ENCODE measurements at regions not wholly inside any gene's neighbourhood (a gene's known extent, or its start where the extent isn't known, plus 50 kb on each side); places are given as distances from the start of the nearest gene placed in this dataset.
"Not testable (repeated sequence)": the region's sequence is repeated elsewhere in the genome, so short reads cannot be mapped to it uniquely, and the experiment has no call there.

DNA sequence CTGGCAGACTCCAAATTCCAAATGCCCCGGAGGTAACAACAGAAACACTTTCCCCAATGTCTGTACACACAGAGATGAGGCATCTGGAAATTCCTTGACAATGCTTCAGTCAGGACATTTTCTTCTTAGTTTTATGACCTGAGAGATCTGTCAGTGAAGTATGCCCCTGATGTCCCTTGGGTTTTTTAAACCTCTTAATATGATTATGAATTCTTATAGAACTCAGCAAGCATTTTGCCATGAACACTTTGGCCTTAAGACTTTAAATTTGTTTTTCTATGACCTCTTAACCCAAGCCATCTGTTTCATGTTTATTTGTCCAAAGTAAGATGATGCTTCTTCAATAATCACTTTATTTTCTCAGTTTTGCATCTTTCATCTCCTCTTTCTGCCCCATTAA is 1206.2 kb downstream of the GATA3 start:
- peak; percentile 11 for DNase-seq (ENCODE audit: low read depth)
- TF ChIP-seq, protein P1, sequence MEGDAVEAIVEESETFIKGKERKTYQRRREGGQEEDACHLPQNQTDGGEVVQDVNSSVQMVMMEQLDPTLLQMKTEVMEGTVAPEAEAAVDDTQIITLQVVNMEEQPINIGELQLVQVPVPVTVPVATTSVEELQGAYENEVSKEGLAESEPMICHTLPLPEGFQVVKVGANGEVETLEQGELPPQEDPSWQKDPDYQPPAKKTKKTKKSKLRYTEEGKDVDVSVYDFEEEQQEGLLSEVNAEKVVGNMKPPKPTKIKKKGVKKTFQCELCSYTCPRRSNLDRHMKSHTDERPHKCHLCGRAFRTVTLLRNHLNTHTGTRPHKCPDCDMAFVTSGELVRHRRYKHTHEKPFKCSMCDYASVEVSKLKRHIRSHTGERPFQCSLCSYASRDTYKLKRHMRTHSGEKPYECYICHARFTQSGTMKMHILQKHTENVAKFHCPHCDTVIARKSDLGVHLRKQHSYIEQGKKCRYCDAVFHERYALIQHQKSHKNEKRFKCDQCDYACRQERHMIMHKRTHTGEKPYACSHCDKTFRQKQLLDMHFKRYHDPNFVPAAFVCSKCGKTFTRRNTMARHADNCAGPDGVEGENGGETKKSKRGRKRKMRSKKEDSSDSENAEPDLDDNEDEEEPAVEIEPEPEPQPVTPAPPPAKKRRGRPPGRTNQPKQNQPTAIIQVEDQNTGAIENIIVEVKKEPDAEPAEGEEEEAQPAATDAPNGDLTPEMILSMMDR (conservative IDR thresholded peaks at IDR 0.05; ENCODE audit: control insufficient read depth, insufficient read depth, low read depth, low read length): no peak
- no peak overlapping the region for H3K4me3 ChIP-seq (ENCODE audit: control insufficient read depth, low read depth, low read length)

DNA sequence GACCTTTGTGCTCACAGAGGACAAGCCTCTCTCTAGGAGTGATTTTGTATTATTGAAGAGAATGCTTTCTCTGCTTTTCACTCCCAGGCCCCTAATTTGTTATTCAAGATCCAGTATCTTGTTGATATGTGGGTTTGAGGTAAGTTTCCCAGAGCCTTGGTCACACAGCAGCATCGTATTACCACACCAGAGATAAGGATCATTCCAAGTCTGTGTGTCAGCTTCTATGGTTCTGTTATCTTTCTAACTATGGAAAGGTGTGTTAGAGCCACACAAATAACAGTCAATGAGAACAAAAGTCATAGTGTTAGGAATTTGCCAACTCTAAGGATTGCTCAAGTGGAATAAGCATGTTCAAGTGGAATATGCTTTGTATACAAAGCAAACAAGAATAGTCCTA is 1208.3 kb downstream of the GATA3 start:
- TF ChIP-seq, protein P1 (conservative IDR thresholded peaks at IDR 0.05; ENCODE audit: control insufficient read depth, insufficient read depth, low read depth, low read length): no peak

DNA sequence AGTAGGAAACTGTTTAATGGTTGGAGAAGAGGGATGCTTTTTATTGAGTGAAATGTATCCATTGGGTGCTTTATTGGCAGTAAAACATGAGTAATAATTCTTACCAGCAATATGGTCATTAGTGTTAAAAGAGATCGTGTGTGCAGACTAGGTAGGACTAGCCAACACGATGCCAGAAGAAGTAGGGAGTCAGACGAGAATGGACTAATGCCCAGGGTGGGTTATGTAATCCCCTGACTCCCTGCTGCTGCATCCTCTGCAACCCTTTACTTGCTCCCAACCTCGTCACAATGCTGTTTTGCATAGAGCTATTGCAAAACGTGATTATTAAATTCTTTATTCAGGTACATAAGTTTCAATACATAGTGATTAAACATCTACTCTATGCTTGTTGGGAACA is 1213.7 kb downstream of the GATA3 start:
- TF ChIP-seq, protein P1 (conservative IDR thresholded peaks at IDR 0.05; ENCODE audit: control insufficient read depth, insufficient read depth, low read depth, low read length): no peak
- no peak for DNase-seq (ENCODE audit: low read depth)
- H3K4me3 ChIP-seq (ENCODE audit: control insufficient read depth, low read depth, low read length): no peak overlapping the region

More for the DNA sequence above, 1208.3 kb downstream of the GATA3 start:
- no peak overlapping the region for H3K4me3 ChIP-seq (ENCODE audit: control insufficient read depth, low read depth, low read length)
- DNase-seq (ENCODE audit: low read depth): no peak

DNA sequence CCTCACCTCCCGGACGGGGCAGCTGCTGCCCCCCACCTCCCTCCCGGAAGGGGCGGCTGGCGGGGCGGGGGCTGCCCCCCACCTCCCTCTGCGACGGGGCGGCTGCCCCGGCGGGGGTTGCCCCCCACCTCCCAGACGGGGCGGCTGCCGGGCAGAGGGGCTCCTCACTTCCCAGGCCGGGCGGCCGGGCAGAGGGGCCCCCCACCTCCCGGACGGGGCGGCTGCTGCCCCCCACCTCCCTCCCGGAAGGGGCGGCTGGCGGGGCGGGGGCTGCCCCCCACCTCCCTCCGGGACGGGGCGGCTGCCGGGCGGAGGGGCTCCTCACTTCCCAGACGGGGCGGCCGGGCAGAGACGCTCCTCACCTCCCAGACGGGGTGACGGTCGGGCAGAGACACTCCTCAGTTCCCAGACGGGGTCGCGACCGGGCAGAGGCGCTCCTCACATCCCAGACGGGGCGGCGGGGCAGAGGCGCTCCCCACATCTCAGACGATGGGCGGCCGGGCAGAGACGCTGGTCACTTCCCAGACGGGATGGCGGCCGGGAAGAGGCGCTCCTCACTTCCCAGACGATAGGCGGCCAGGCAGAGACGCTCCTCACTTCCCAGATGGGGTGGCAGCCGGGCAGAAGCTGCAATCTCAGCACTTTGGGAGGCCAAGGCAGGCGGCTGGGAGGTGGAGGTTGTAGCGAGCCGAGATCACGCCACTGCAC is 1218.8 kb downstream of the GATA3 start:
- not testable (repeated sequence) for DNase-seq (ENCODE audit: low read depth); H3K4me3 ChIP-seq (ENCODE audit: control insufficient read depth, low read depth, low read length)

DNA sequence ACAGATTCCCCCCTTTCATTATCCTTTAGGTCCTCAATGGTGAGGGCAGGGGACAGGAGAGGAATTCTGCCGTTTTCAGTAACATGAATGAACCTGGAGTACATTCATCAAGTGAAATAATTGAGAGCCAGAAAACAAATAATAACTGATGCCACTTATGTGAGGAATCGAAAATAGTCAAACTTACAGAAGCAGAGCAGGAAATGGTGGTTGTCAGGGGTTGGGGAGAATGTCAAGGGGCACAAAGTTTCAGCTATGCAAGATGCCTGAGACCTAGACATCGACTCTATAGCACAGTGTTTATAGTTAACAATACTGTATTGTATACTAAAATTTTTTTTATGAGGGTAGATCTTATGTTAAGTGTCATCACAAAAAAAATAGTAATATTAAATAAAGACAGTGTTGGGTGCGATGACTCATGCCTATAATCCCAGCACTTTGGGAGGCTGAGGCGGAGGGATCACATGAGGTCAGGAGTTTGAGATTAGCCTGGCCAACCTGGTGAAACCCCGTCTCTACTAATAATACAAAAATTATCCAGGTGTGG is 1219.8 kb downstream of the GATA3 start:
- DNase-seq (ENCODE audit: low read depth): no peak
- TF ChIP-seq, protein P1 (conservative IDR thresholded peaks at IDR 0.05; ENCODE audit: control insufficient read depth, insufficient read depth, low read depth, low read length): no peak
- H3K4me3 ChIP-seq (ENCODE audit: control insufficient read depth, low read depth, low read length): no peak overlapping the region

DNA sequence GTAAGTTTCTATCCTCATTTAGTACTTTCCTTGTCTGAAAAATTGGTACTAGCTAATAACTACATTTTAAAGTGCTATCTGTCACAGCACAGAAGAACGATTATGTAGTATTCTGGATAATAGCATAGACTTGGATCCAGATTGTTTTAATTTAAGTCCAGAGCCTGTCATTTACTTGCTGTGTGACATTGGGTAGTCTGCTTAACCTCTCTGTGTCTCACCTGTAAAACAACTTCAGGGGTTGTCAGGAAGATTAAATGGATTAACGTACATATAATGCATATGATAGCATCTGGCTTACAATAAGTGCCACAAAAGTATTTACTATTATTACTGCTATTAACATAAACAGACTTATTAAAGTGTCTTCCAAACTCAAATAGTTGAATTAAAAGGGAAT is 1221.4 kb downstream of the GATA3 start:
- no peak for DNase-seq (ENCODE audit: low read depth)
- TF ChIP-seq, protein P1 (conservative IDR thresholded peaks at IDR 0.05; ENCODE audit: control insufficient read depth, insufficient read depth, low read depth, low read length): no peak
- no peak overlapping the region for H3K4me3 ChIP-seq (ENCODE audit: control insufficient read depth, low read depth, low read length)

DNA sequence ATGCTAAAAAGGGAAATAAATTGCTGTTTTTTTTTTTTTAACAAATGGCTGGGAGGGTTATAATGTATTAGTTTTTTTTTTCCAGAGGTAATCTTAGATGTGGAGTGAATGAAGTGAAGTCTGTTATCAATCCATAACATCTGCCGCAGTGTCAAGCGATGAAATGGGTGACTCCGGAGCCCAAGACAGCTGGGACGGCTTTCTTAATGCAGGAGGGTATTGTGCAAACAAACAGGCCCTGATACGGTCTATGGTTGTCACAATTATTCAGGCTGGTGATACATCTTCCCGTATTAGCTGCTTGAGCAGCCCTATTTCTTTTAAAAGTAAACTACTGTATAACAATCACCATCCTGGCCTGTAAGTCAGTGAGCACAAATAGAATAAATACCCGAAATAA is 1231.2 kb downstream of the GATA3 start:
- TF ChIP-seq, protein P1 (conservative IDR thresholded peaks at IDR 0.05; ENCODE audit: control insufficient read depth, insufficient read depth, low read depth, low read length): no peak
- H3K4me3 ChIP-seq (ENCODE audit: control insufficient read depth, low read depth, low read length): no peak overlapping the region
- DNase-seq (ENCODE audit: low read depth): no peak
